ENCODE measurements at regions not wholly inside any gene's neighbourhood (a gene's known extent, or its start where the extent isn't known, plus 50 kb on each side); places are given as distances from the start of the nearest gene placed in this dataset.
"Not testable (repeated sequence)": the region's sequence is repeated elsewhere in the genome, so short reads cannot be mapped to it uniquely, and the experiment has no call there.

DNA sequence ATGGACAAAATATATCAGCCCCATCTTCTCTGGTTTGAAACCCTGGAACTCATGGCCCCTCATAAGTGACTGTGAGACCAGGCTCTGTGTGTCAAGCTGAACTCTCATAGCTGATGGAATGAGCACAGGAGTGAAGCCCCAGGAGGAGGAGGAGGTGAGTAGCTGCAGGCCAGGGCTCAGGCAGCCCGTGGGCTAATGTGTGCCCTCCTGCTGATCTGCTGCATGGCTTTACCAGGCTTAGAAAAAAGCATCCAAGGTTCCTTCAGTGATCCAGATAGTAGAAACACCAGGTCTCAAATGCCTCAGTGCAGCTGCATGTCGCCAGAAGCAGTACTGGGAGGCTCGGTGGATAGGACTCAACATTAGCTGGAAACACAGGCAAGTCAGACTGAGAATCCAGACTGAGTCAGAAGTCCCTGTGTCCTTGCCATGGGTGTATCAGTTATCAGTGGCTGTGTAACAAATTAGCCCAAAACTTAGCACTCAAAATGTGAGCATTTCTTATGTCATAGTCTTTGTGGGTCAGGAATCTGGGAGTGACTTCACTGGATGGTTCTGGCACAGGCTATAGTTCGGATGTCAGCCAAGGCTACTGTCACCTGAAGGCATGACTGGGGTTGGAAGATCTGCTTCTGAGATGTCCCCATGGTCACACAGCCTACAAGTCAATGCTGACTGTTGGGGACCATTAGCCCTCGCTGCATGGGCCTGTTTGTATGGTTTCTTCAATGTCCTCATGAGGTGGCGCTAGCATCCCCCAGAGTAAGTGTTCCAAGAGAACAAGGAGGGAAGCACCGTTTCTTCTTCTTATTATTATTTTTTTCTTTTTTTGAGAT, 255.4 kb upstream of the IRF2BP2 start:
- intact Hi-C loops (cut with DNase I), result loop anchor here (5.0 kb wide), 2 partner anchors 143 to 253 kb away; partner anchors contain the start of gene IRF2BP2
- peak; percentile 65 for DNase-seq (ENCODE audit: low spot score)

DNA sequence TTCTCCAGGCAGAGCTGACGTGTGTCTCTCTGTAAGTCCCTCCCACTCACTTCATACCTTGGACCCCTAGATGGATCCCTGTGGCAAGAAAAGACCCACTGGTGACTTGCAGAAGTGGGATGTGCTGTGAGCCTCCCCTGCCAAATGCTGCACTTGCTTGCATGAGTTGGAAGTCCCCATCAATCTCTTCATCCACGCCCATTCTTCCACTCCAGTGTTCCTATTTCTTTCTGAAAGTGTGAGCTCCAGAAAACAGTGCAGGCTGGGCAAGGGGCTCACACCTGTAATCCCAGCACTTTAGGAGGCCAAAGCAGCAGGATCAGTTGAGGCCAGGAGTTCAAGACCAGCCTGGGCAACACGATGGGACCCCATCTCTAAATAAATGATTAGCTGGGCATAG, 254.1 kb upstream of the IRF2BP2 start:
- intact Hi-C loops (cut with DNase I), result loop anchor here (5.0 kb wide), 1 partner anchor 218 kb away; no protein-coding TSS in a partner anchor

DNA sequence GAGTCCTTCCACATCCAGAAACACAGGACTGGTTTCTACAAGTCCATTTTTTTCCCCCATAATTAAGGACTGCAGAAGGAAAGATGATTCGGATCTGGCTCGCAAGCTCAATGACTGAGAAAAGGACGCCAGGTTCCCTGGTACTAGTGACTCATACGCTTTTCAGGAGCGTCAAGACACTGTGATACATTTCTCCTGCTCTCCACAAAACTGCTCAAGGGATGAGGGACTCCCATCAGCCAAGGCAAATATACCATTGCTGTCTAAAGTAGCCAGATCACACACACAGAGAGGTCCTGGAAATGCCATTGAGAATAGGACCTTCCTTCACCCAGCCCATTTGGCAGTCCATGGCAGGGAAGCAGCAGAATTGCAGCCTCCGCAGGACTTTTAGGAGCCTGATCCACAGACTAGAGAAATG, 253.6 kb upstream of the IRF2BP2 start:
- DNase-seq (ENCODE audit: low spot score), result no peak
- intact Hi-C loops (cut with DNase I), result loop anchor here (5.0 kb wide), 1 partner anchor 219 kb away; no protein-coding TSS in a partner anchor

More for the DNA sequence above, 254.1 kb upstream of the IRF2BP2 start:
- no peak for DNase-seq (ENCODE audit: low spot score)

DNA sequence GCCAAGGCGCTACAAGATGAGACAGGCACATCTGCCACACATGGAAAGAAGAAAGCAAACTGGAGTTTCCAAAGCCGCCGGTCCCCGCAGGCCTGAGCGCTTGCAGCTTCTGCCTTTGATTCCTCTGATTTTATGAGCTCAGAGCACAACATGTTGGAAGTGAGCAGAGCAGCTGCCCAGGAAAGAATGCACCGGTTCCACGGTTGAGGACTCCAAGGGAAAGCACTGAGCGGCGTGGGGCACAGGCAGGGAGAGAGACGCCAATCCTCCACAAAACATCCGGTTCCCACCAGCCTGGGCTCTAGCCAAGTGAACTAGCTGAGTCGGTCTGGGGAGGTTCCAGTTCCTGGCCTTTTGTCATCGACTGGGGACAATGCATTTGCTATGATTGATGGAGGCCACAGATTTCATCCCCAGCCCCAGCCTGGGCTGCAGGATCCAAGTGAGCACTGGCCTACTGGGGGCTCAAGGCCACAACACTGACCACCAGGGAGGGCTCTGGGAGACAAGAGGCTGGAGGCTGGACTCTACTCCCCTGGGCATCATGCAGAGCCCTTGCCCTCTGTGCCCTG, 253.1 kb upstream of the IRF2BP2 start:
- peak; percentile 87 for DNase-seq (ENCODE audit: low spot score)
- intact Hi-C loops (cut with DNase I), result loop anchor here (5.0 kb wide), 1 partner anchor 219 kb away; no protein-coding TSS in a partner anchor

DNA sequence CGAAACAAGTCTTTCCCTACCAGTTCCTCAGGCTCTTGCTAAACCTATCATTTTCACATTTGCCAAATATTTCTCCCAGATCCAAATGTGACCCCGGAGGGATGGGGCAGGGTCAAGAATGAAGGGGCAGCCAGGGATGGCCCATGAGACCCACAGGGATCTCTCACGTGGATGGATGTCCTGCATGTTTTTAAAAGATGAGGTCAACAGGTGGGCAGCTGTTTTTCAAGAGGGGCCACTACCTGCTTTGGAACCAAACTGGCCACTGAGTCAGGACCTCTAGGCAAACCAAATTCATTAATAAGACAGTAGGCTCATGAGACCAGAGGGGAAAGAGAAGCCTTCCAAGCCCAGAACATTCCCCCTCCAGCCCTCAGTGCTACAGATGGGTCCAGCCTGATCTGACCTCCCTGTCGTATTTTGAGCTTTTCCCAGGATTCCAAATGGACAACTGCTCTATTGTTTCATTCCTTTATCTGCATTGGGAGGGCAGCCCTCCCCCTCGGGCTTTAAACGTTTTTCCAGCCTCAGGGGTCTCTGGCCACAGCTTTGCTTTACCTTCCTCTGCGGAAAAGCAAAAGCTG, 252.5 kb upstream of the IRF2BP2 start:
- DNase-seq (ENCODE audit: low spot score), result no peak
- intact Hi-C loops (cut with DNase I), result loop anchor here (5.0 kb wide), 1 partner anchor 220 kb away; no protein-coding TSS in a partner anchor

DNA sequence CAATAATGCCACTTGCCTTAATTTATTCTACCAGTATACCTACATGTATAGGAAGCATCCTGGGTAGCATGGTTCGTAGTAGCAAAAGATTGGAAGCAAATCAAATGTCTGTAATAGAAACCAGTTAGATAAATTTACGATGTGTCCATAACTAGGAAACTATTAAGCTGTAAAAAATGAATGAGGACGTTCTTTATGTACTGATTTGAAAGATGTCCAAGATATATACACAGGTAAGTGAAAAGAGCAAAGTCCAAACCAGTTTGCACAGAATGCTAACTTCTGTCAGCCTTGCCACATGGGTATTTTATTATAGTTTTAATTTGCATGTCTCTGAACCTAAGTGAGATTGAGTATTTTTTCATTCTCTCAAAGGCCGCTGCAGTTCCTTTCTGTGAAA, 251.8 kb upstream of the IRF2BP2 start:
- intact Hi-C loops (cut with DNase I), result loop anchor here (5.0 kb wide), 1 partner anchor 221 kb away; no protein-coding TSS in a partner anchor
- DNase-seq (ENCODE audit: low spot score), result no peak

DNA sequence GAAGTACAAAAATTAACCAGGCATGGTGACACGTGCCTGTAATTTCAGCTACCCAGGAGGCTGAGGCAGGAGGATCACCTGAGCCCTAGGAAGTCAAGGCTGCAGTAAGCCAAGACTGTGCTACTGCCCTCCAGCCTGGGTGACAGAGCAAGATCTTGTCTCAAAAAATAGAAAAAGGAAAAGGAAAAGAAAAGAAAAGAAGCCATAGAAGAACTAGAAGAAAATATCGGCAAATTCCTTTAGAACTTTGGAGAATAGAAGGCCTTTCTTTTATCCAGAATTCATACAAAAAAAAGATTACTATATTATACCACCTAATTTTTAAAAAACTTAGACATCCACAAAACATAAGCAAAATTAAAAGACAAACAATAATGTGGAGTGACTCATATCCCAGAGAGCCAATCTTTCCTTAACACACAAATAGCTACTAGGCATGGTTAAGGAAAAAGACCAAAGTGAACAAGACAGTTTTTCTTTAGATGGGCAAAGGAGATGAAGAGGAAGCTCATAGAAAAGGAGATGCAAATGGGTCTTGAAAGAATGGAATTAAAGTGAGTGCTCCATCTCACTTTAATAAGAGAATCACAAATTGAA, 251.1 kb upstream of the IRF2BP2 start:
- intact Hi-C loops (cut with DNase I), result loop anchor here (5.0 kb wide), 1 partner anchor 221 kb away; no protein-coding TSS in a partner anchor
- no peak for DNase-seq (ENCODE audit: low spot score)

DNA sequence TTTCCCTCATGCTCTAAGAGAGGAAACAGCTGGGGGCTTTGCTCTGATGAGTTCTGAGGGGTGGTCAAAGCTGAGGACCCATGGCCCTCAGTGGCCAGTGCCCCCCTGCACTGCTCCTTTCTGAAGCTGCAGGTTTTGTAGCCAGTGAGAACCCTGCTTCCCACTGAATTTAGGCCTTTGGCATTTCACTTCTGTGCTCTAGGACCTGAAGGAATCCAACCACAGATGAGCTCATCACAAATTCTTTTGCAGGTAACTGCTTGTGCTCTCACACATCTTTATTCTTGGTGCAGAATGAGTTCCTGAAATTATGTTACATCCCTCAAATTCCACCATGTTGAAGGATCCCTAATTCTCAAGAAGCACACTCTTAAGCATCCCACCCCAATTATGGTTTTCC, 248.7 kb upstream of the IRF2BP2 start:
- no peak for DNase-seq (ENCODE audit: low spot score)
- intact Hi-C loops (cut with DNase I), result no loop called here

DNA sequence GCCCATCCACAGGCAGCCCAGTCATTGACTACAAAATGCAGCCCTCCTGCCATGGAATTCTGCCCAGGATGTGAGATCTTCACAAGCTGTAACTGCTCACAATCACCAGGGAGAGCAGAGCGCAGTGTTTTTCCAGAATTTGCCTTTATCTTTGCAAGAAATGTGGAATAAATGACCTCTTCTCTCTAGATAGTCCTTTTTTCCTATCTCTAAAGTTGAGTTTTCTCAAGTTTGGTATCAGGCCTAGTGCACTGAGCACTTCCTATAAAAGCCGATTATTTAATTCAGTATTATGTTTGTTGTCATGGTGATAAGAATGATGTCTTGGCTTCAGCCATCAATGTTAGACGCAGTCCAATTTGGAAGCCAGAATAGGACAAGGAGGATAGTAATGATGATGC, 246.9 kb upstream of the IRF2BP2 start:
- DNase-seq (ENCODE audit: low spot score), result no peak
- intact Hi-C loops (cut with DNase I), result no loop called here

DNA sequence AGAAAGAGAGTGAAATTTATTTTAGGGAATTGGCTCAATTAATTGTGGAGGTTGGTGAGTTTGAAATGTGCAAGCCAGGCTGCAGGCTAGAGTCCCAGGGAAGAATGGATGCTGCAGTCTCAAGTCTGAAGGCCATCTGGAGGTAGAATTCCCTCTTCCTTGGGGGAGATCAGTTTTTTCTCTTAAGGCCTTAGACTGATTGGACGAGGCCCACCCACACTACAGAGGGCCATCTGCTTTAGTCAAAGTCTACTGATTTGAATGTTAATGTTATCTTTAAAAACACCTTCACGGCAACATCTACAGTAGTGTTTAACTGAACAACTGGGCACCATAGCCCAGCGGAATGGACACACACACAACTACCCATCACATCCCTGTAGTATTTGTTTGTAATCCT, 245.9 kb upstream of the IRF2BP2 start:
- intact Hi-C loops (cut with DNase I), result no loop called here
- DNase-seq (ENCODE audit: low spot score), result no peak

DNA sequence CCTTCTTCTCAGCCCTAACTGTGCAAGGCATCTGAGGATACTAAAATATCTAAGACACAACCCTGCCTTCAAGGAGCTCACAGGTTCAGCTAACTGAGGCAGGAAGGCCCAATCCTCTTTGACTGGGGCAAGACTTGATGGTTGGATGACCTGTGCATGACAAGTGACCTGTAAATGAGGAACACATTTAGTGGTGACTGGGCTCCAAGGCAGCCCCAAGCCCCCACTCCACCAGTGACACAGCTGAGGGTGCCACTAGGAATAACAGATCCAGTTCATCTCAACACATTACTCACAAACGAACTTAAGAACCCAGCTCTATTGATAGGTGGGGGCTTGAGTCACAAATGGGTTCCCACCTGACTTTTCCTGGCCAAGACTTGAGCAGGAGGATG, 244.7 kb upstream of the IRF2BP2 start:
- no peak for DNase-seq (ENCODE audit: low spot score)
- intact Hi-C loops (cut with DNase I), result no loop called here

DNA sequence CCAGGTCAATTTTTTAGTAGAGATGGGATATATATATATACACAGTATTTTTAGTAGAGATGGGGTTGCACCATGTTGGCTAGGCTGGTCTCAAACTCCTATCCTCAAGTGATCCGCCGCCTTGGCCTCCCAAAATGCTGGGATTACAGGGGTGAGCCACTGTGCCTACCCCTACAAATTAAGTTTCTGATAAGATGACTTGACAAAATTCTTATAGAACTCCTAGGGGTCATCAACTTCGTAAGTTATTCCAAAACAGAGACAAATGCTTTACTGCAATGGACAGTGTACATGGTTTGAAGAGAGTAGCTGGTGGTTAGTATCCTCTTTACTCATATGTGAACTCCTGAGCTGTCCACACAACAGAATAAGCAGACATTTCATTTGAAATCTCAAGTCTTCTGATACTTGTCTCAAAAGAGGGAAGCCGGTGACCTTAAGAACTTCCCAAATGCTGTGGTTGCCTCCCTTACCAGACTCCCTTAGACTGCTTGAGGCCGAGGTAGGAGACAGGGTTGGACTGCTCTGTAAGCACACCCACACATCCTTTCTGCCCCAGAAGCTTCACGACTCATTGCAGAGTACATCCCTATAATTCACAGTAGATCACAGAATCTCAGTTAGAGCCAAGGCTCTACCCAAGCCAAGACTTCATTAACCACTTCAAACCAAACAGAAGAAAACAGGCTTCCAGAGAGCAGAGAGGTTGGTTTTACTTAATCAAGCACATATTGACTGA, 244.1 kb upstream of the IRF2BP2 start:
- intact Hi-C loops (cut with DNase I), result no loop called here

DNA sequence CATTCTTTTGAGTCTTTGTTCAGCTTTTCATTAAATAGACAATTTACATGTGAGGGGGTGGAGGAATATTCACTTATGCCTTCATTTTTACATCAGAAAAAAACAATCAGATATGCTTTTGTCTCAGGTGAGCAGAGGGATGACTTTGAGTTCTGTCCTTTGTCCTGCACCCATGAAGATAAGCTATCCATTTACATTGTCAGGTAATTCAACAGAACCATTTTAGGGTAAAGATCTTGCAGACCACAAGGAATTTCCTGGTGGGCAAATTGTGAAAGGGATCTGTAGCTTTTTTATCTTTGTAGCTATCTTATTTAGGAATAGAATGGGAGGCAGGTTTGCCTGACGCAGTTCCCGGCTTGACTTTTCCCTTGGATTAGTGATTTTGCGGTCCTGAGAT, 242.7 kb upstream of the IRF2BP2 start:
- intact Hi-C loops (cut with DNase I), result no loop called here
- DNase-seq (ENCODE audit: low spot score), result no peak

More for the DNA sequence above, 244.1 kb upstream of the IRF2BP2 start:
- no peak for DNase-seq (ENCODE audit: low spot score)

DNA sequence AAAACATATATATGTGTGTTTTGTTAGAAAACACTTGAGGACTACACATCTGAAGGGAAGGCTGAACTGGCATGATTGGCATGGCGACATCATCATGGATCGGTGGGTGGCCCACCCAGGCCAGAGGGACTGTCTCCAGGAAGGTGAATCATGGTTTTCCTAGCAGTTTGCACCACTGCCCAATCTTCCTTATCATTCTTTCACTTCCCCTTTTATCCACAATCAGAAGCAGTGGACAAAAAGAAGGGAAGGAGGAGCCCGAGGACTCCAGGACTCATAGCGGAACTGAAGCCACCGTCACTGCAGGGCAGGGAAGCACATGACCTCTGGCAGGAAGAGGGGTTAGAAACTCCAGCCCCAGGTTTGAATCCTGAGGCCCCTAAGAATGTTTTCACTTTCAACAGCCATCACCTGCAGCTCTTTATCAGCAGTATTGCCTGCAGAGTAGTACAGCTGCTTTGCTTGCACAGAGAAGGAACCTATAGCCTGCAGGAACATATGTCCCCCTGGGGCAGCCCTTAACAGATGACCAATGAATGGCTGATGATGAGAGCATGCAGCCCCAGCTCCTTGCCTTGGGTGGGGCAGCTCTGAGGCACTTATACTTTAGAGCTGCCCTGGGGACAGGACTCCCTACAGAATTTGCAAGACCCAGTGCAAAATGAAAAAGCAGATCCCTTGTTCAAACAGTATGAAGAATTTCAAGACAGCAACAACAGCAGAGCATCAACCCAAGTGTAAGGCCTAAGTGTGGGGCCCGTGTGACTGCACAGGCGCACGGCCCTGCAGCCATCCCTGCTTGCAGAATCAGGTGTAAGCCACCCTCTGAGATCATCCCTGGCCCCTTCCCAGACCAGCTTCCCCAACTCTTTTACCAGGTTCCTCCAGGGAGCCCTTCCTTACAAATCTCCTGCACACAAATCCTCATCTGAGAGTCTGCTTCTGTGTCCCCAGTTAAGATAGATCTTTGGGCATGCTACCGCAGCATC, 241.8 kb upstream of the IRF2BP2 start:
- no peak for DNase-seq (ENCODE audit: low spot score)
- intact Hi-C loops (cut with DNase I), result no loop called here

DNA sequence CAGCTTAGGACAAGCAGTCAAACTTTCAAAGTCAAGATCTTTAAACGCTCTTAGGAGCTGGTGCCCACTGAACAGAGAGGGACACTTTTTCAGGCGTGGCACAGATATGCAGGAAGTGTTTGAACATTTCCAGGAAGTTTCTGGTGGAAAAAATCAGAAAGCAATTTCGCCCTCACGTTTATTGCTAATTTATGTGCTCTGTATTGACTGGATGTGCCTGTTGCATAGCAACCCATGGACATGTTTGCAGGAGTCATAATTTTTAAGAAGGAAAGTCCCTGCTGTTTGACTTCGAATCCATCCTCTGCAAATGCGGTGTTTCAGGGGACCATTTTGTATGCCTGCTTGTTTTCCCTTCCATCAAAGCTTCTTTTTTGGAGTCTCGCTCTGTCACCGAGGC, 239.9 kb upstream of the IRF2BP2 start:
- intact Hi-C loops (cut with DNase I), result no loop called here
- DNase-seq (ENCODE audit: low spot score), result no peak

DNA sequence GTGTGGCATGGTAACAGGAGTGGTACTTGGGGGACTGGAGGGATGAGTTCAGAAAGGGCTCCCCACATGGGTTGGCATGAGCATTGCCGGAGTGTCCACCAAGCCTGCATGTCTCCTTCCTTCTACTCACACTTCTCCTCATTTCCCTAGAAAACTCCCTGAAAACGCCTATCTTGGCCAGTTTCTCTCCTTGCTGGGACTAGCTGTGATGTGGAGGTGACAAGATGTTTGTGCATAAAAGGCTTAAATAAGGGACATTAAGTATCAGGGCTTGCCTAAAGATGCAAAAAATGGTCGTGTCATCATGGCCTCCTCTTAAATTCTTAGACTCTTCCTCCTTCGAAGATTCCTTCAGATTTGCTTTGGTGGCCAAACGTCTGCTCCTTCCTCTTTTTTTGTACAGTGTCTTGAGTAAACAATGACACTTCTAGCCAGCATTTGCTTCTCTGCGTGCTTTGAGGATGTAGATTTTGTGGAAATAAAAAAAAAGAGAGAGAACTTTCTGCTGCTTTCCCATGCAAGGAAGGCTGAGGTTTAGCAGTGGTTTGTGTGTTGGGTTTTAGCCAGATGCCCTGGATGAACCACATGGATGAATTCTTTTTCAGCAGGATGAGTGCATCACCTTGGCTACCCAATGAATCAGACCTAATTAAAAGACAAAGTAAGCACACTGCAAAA, 239.1 kb upstream of the IRF2BP2 start:
- intact Hi-C loops (cut with DNase I), result no loop called here
- DNase-seq (ENCODE audit: low spot score), result no peak

DNA sequence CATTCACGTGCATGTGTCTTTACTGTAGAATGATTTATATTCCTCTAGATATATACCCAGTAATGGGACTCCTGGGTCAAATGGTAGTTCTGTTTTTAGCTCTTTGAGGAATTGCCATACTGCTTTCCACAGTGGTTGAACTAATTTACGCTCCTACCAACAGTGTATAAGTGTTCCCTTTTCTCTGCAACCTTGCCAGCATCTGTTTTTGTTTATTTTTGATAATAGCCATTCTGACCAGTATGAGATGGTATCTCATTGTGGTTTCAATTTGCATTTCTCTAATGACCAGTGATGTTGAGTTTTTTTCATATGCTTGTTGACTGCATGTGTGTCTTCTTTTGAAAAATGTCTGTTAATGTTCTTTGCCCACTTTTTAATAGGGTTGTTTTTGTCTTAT, 236.8 kb upstream of the IRF2BP2 start:
- intact Hi-C loops (cut with DNase I); DNase-seq (ENCODE audit: low spot score): not testable (repeated sequence)

DNA sequence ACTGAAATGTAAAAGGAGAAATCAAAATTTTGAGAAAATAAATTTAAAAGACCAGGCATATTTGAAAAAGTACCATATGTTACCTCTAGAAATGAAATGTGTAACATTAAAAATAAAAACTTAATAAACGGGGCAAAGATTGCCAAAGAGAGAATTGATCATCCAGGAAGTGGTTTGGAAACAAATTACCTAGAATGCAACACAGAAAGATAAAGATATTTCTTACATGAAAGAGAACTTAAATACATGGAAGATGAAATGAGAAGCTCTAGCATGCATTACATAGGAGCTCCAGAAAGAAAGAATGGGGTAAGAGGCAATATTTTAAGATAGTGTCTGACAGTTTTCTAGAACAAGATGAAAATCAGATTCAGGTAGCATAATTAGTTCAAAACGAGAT, 235.9 kb upstream of the IRF2BP2 start:
- intact Hi-C loops (cut with DNase I), result no loop called here
- DNase-seq (ENCODE audit: low spot score), result no peak
